Natural killer cell (primary cell): ENCODE measurements at regions not wholly inside any gene's neighbourhood (a gene's known extent, or its start where the extent isn't known, plus 50 kb on each side); places are given as distances from the start of the nearest gene placed in this dataset.

Source experiments
- ATAC-seq, 3 donors: fragments of 150-1000 bp in 2 of 3; fragments of 200-7000 bp in 1 of 3; cut with Tn5 transposase; 1 replicate in 1 of 3; 2 replicates in 2 of 3; pipeline ENCODE4 v1.10.0; 2021; ENCODE audit warnings: mild to moderate bottlenecking in 2 of 3, moderate library complexity in 2 of 3
- DNase-seq, 2 donors: peaks; one replicate each; pipeline versions ENCODE4 v3.0.0 to v3.0.0-alpha.2; 2013 to 2021; ENCODE audit warnings: mixed read lengths in 1 of 2
- H3K27ac ChIP-seq: one replicate; pipeline ENCODE4 v1.5.1; 2013; ENCODE audit warnings: mild to moderate bottlenecking, low read length
- H3K27me3 ChIP-seq: one replicate; pipeline ENCODE4 v1.6.1; 2013; ENCODE audit warnings: low read length; ENCODE audit not compliant: control insufficient read depth, insufficient read depth
- H3K36me3 ChIP-seq: one replicate; pipeline ENCODE4 v1.6.1; 2013; ENCODE audit warnings: low read length; ENCODE audit not compliant: control insufficient read depth, insufficient read depth
- H3K4me1 ChIP-seq: one replicate; pipeline ENCODE4 v1.6.1; 2013; ENCODE audit warnings: low read length; ENCODE audit not compliant: control insufficient read depth, insufficient read depth
- H3K4me3 ChIP-seq: one replicate; pipeline ENCODE4 v1.5.1; 2013; ENCODE audit warnings: low read length
- H3K9me3 ChIP-seq: one replicate; pipeline ENCODE4 v1.6.1; 2013; ENCODE audit warnings: low read length; ENCODE audit not compliant: control insufficient read depth, insufficient read depth
- H3K27ac Mint-ChIP-seq, 2 donors: one replicate each; pipeline ENCODE4 v1.8.0; 2022; ENCODE audit warnings: mild to moderate bottlenecking in 2 of 2, mixed read lengths in 2 of 2, moderate library complexity in 1 of 2
- H3K27me3 Mint-ChIP-seq, 2 donors: one replicate each; pipeline ENCODE4 v1.8.0; 2022; ENCODE audit warnings: low read depth in 2 of 2, mixed read lengths in 2 of 2
- H3K36me3 Mint-ChIP-seq: one replicate; pipeline ENCODE4 v1.8.0; 2022; ENCODE audit warnings: mixed read lengths
- H3K4me1 Mint-ChIP-seq, 2 donors: one replicate each; pipeline ENCODE4 v1.8.0; 2022; ENCODE audit warnings: mixed read lengths in 2 of 2
- H3K4me3 Mint-ChIP-seq: one replicate; pipeline ENCODE4 v1.8.0; 2022; ENCODE audit warnings: mild to moderate bottlenecking, moderate library complexity, mixed read lengths
- H3K9me3 Mint-ChIP-seq, 2 donors: one replicate each; pipeline ENCODE4 v1.8.0; 2022; ENCODE audit warnings: mixed read lengths in 2 of 2
- CTCF ChIP-seq: fragments of 200-600 bp; IDR thresholded peaks from one replicate; pipeline ENCODE4 v1.8.0; 2022; ENCODE audit warnings: antibody characterized with exemption
- WGBS: methylation state at CpG from one replicate; pipeline ENCODE4 v1.1.7; 2013; ENCODE audit warnings: missing lambda C conversion rate; ENCODE audit not compliant: insufficient coverage; 5-methylcytosine and 5-hydroxymethylcytosine counted together
- intact Hi-C: fragments of 100-400 bp; cut with micrococcal nuclease; formaldehyde crosslinking; loops from one replicate; pipeline ENCODE4 v1.14.2; 2022

- Histone ChIP-seq H3K9me3 (no peaks in the 10 kb centered on the region), H3K4me3 (no peak overlapping the region), H3K27ac (no peak overlapping the region), H3K27me3 (peaks cover 45% of the 10 kb centered on the region), H3K4me1 (peaks cover 9% of the 10 kb centered on the region), H3K36me3 (no peaks in the 10 kb centered on the region)
- ATAC-seq (no peak), DNase-seq (no peak)
- 6% methylated on average over 75 of the region's 75 CpGs for WGBS
- Mint-ChIP-seq H3K27me3 (peaks cover 57 to 71% of the 10 kb centered on the region in 2 donors), H3K36me3 (no peaks in the 10 kb centered on the region), H3K4me1 (peaks cover 11 to 18% of the 10 kb centered on the region in 2 donors), H3K27ac (no peak overlapping the region), H3K9me3 (no peaks in the 10 kb centered on the region), H3K4me3 (peak overlapping the region; percentile 67)
- intact Hi-C loops, result loop anchor here (2.0 to 5.0 kb wide), 2 partner anchors 71 to 150 kb away; no protein-coding TSS in a partner anchor
- TF ChIP-seq CTCF, result no peak
Measured at GRCh38 chr7:155381852-155382801, 75.8 kb upstream of the EN2 start.

- no peak for DNase-seq
- no peak for TF ChIP-seq CTCF
- Histone ChIP-seq H3K27me3 (peaks cover 39% of the 10 kb centered on the region), H3K27ac (no peak overlapping the region), H3K36me3 (no peaks in the 10 kb centered on the region), H3K4me3 (no peak overlapping the region), H3K4me1 (peaks cover 9% of the 10 kb centered on the region), H3K9me3 (no peaks in the 10 kb centered on the region)
- H3K4me3 Mint-ChIP-seq, result no peak overlapping the region
- no peaks in the 10 kb centered on the region for H3K9me3 Mint-ChIP-seq
- H3K27ac Mint-ChIP-seq, result no peak overlapping the region
- H3K27me3 Mint-ChIP-seq, result peaks cover 58 to 71% of the 10 kb centered on the region in 2 donors
- no peaks in the 10 kb centered on the region for H3K36me3 Mint-ChIP-seq
- no peak for ATAC-seq
- intact Hi-C loops, result loop anchor here (5.0 kb wide), 1 partner anchor 150 kb away; no protein-coding TSS in a partner anchor
- H3K4me1 Mint-ChIP-seq, result peaks cover 11 to 18% of the 10 kb centered on the region in 2 donors
- WGBS, result 58% methylated on average over 5 of the region's 5 CpGs
Measured at GRCh38 chr7:155382802-155383171, 75.1 kb upstream of the EN2 start.

- TF ChIP-seq CTCF, result no peak
- Mint-ChIP-seq H3K4me1 (peaks cover 11 to 18% of the 10 kb centered on the region in 2 donors), H3K36me3 (no peaks in the 10 kb centered on the region), H3K9me3 (no peaks in the 10 kb centered on the region), H3K4me3 (no peak overlapping the region), H3K27ac (no peak overlapping the region), H3K27me3 (peaks cover 55 to 64% of the 10 kb centered on the region in 2 donors)
- no peak for DNase-seq
- WGBS, result 84% methylated on average over 19 of the region's 19 CpGs
- peaks cover 9% of the 10 kb centered on the region for H3K4me1 ChIP-seq
- H3K9me3 ChIP-seq, result no peaks in the 10 kb centered on the region
- H3K27ac ChIP-seq, result no peak overlapping the region
- no peaks in the 10 kb centered on the region for H3K36me3 ChIP-seq
- peaks cover 28% of the 10 kb centered on the region for H3K27me3 ChIP-seq
- no peak for ATAC-seq
- intact Hi-C loops, result loop anchor here (5.0 kb wide), 1 partner anchor 148 kb away; no protein-coding TSS in a partner anchor
- no peak overlapping the region for H3K4me3 ChIP-seq
Measured at GRCh38 chr7:155383756-155384491, 74.0 kb upstream of the EN2 start.
